DOHH2 (cell line): ENCODE measurements at regions not wholly inside any gene's neighbourhood (a gene's known extent, or its start where the extent isn't known, plus 50 kb on each side); places are given as distances from the start of the nearest gene placed in this dataset.

Source experiments
- H3F3A ChIP-seq: fragments of 200-600 bp; sonication (generic), shearing (Covaris generic); 2 replicates; pipeline ENCODE4 v1.6.0; 2016; ENCODE audit warnings: antibody characterized with exemption, mild to moderate bottlenecking; ENCODE audit not compliant: control insufficient read depth, insufficient read depth
- H3K27ac ChIP-seq: fragments of 200-600 bp; sonication (generic); 2 replicates; pipeline ENCODE4 v1.5.1; 2014; ENCODE audit warnings: low read depth, mild to moderate bottlenecking, low read length, moderate library complexity
- H3K27me3 ChIP-seq: fragments of 200-600 bp; sonication (generic); 2 replicates; pipeline ENCODE4 v1.6.1; 2014; ENCODE audit warnings: mild to moderate bottlenecking, low read length, mixed read lengths; ENCODE audit not compliant: control insufficient read depth
- H3K36me3 ChIP-seq: fragments of 200-600 bp; sonication (generic); 2 replicates; pipeline ENCODE4 v1.6.1; 2014; ENCODE audit warnings: mild to moderate bottlenecking, low read length, moderate library complexity, mixed read lengths; ENCODE audit not compliant: control insufficient read depth
- H3K4me1 ChIP-seq: fragments of 200-600 bp; sonication (generic); 2 replicates; pipeline ENCODE4 v1.6.1; 2014; ENCODE audit warnings: mild to moderate bottlenecking, low read length, mixed read lengths; ENCODE audit not compliant: control insufficient read depth
- H3K4me2 ChIP-seq: fragments of 200-600 bp; sonication (generic); 2 replicates; pipeline ENCODE4 v1.6.0; 2014; ENCODE audit warnings: mild to moderate bottlenecking, low read length, moderate library complexity
- H3K4me3 ChIP-seq: fragments of 200-600 bp; sonication (generic); 2 replicates; pipeline ENCODE4 v1.5.1; 2014; ENCODE audit warnings: mild to moderate bottlenecking, low read length, mixed read lengths
- H3K79me2 ChIP-seq: fragments of 200-600 bp; sonication (generic); 2 replicates; pipeline ENCODE4 v1.6.1; 2014; ENCODE audit warnings: mild to moderate bottlenecking, low read length, mixed read lengths; ENCODE audit not compliant: control insufficient read depth
- H3K9me2 ChIP-seq: fragments of 200-600 bp; sonication (generic); replicated peaks from 2 replicates; pipeline ENCODE4 v1.6.1; 2014; ENCODE audit warnings: mild to moderate bottlenecking, low read length, mixed read lengths; ENCODE audit not compliant: control insufficient read depth
- H3K9me3 ChIP-seq: fragments of 200-600 bp; sonication (generic); 2 replicates; pipeline ENCODE4 v1.6.1; 2014; ENCODE audit warnings: antibody characterized with exemption, low read length, mixed read lengths; ENCODE audit not compliant: control insufficient read depth, insufficient read depth
- H4K20me1 ChIP-seq: fragments of 200-600 bp; sonication (generic); 2 replicates; pipeline ENCODE4 v1.6.0; 2014; ENCODE audit warnings: low read depth, mild to moderate bottlenecking, antibody characterized with exemption, low read length, moderate library complexity; ENCODE audit not compliant: control insufficient read depth, insufficient read depth
- CTCF ChIP-seq: fragments of 200-600 bp; sonication (generic); IDR thresholded peaks from one replicate; pipeline ENCODE4 v1.5.1; 2014; ENCODE audit warnings: antibody characterized with exemption, mild to moderate bottlenecking, low read depth, low read length; ENCODE audit not compliant: poor library complexity, severe bottlenecking
- EZH2phosphoT487 ChIP-seq: fragments of 200-600 bp; sonication (generic); IDR thresholded peaks from 2 replicates; pipeline ENCODE4 v1.6.1; 2017; ENCODE audit warnings: borderline replicate concordance, mild to moderate bottlenecking, antibody characterized with exemption, low read length, moderate library complexity, mixed read lengths

- Histone ChIP-seq H4K20me1 (no peaks in the 10 kb centered on the region), H3F3A (no peaks in the 10 kb centered on the region), H3K36me3 (no peaks in the 10 kb centered on the region), H3K4me2 (no peak overlapping the region), H3K4me1 (no peaks in the 10 kb centered on the region), H3K27me3 (no peaks in the 10 kb centered on the region; the same call in 1 of the 2 replicates), H3K79me2 (no peaks in the 10 kb centered on the region), H3K9me2 (no peaks in the 10 kb centered on the region), H3K27ac (no peak overlapping the region), H3K9me3 (no peaks in the 10 kb centered on the region), H3K4me3 (no peak overlapping the region)
- TF ChIP-seq CTCF (no peak), EZH2phosphoT487 (no peak)
These were observed 152.2 kb upstream of the SLC38A2 start for GRCh38 chr12:46524778-46525177.

GRCh38 chr12:46523863-46524770 lies 151.5 kb upstream of the SLC38A2 start:
- Histone ChIP-seq H3K9me3 (no peaks in the 10 kb centered on the region), H4K20me1 (no peaks in the 10 kb centered on the region), H3K27me3 (no peaks in the 10 kb centered on the region; the same call in 1 of the 2 replicates), H3K27ac (no peak overlapping the region), H3K36me3 (no peaks in the 10 kb centered on the region), H3K4me1 (no peaks in the 10 kb centered on the region), H3K79me2 (no peaks in the 10 kb centered on the region), H3K4me3 (no peak overlapping the region), H3K9me2 (no peaks in the 10 kb centered on the region), H3K4me2 (no peak overlapping the region), H3F3A (no peaks in the 10 kb centered on the region)
- TF ChIP-seq CTCF (no peak), EZH2phosphoT487 (no peak)

- H3K4me3 ChIP-seq, result no peak overlapping the region
- H3K36me3 ChIP-seq, result no peaks in the 10 kb centered on the region
- H3K4me1 ChIP-seq, result no peaks in the 10 kb centered on the region
- no peaks in the 10 kb centered on the region for H3F3A ChIP-seq
- H3K27me3 ChIP-seq, result no peaks in the 10 kb centered on the region; the same call in 1 of the 2 replicates
- no peak overlapping the region for H3K27ac ChIP-seq
- no peaks in the 10 kb centered on the region for H4K20me1 ChIP-seq
- H3K4me2 ChIP-seq, result no peak overlapping the region
- no peaks in the 10 kb centered on the region for H3K9me2 ChIP-seq
- H3K9me3 ChIP-seq, result no peaks in the 10 kb centered on the region
- no peaks in the 10 kb centered on the region for H3K79me2 ChIP-seq
- TF ChIP-seq EZH2phosphoT487, result no peak
- no peak for TF ChIP-seq CTCF
These were observed 150.9 kb upstream of the SLC38A2 start for GRCh38 chr12:46523446-46523845.
